Superior temporal gyrus (tissue), 1 donor: ENCODE measurements at regions not wholly inside any gene's neighbourhood (a gene's known extent, or its start where the extent isn't known, plus 50 kb on each side); places are given as distances from the start of the nearest gene placed in this dataset.
"Not testable (repeated sequence)": the region's sequence is repeated elsewhere in the genome, so short reads cannot be mapped to it uniquely, and the experiment has no call there.

Experiments
- DNase-seq: peaks from one replicate; pipeline ENCODE4 v3.0.0-alpha.2; 2016; ENCODE audit errors: extremely low spot score

- no peak for DNase-seq
Observed at GRCh38 chr15:56568466-56569167, 103.7 kb upstream of the MNS1 start.

GRCh38 chr15:56557415-56557814, 92.5 kb upstream of the MNS1 start:
- DNase-seq = no peak

- no peak for DNase-seq
Observed at GRCh38 chr15:56553486-56553885, 88.5 kb upstream of the MNS1 start.

- no peak for DNase-seq
Observed at GRCh38 chr15:56552659-56553058, 87.7 kb upstream of the MNS1 start.

GRCh38 chr15:56540570-56540969, 75.6 kb upstream of the MNS1 start:
- DNase-seq = not testable (repeated sequence)

- not testable (repeated sequence) for DNase-seq
Observed at GRCh38 chr15:56540157-56540556, 75.2 kb upstream of the MNS1 start.

GRCh38 chr15:56538901-56539545, 74.1 kb upstream of the MNS1 start:
- DNase-seq = no peak

GRCh38 chr15:56537881-56538280, 72.9 kb upstream of the MNS1 start:
- no peak for DNase-seq

- no peak for DNase-seq
Observed at GRCh38 chr15:56534728-56535127, 69.8 kb upstream of the MNS1 start.

- peak; percentile 45 for DNase-seq
Observed at GRCh38 chr15:56533731-56534403, 68.9 kb upstream of the MNS1 start.

GRCh38 chr15:56532721-56533460, 68.0 kb upstream of the MNS1 start:
- DNase-seq = peak; percentile 69

- no peak for DNase-seq
Observed at GRCh38 chr15:56530157-56530556, 65.2 kb upstream of the MNS1 start.

GRCh38 chr15:56528136-56528535, 63.2 kb upstream of the MNS1 start:
- DNase-seq = no peak

- DNase-seq = no peak
Observed at GRCh38 chr15:56524915-56525314, 60.0 kb upstream of the MNS1 start.

GRCh38 chr15:56523521-56523920, 58.6 kb upstream of the MNS1 start:
- no peak for DNase-seq

- no peak for DNase-seq
Observed at GRCh38 chr15:56519000-56519399, 54.1 kb upstream of the MNS1 start.
